ENCODE measurements at regions not wholly inside any gene's neighbourhood (a gene's known extent, or its start where the extent isn't known, plus 50 kb on each side); places are given as distances from the start of the nearest gene placed in this dataset.

- no peak for ATAC-seq
- H3K4me1 ChIP-seq (ENCODE audit: control insufficient read depth, insufficient read depth, low read length), result no peaks in the 10 kb centered on the region
- no peak for FAIRE-seq
- POLR2A ChIA-PET, result no interaction called here
- no peaks in the 10 kb centered on the region for H3K9me3 ChIP-seq (replicated peaks; ENCODE audit: control insufficient read depth, insufficient read depth, low read length)
- CTCF ChIA-PET, result no interaction called here
- H3K36me3 ChIP-seq (ENCODE audit: control insufficient read depth in 2 of 2, insufficient read depth in 2 of 2, low read length in 1 of 2), result no peaks in the 10 kb centered on the region
- H3K9ac ChIP-seq (ENCODE audit: control insufficient read depth, insufficient read depth, low read length), result no peak overlapping the region
- in situ Hi-C loops (cut with MboI) (no loop called here), intact Hi-C loops (cut with micrococcal nuclease; ENCODE audit: unreplicated experiment) (loop anchor here (5.0 kb wide), 1 partner anchor 138 kb away; no protein-coding TSS in a partner anchor)
- RAD21 ChIA-PET (ENCODE audit: unreplicated experiment), result interaction anchor here (1.8 kb wide), 1 partner anchor 267 kb away, joined by 13 read pairs; no protein-coding TSS in a partner anchor
- TF ChIP-seq SREBF1 (IDR thresholded peaks at IDR 0.05; ENCODE audit: low read length) (no peak), PML (IDR thresholded peaks at IDR 0.05; ENCODE audit: low read length) (no peak), SREBF2 (IDR thresholded peaks at IDR 0.05; ENCODE audit: low read length) (no peak), KDM1A (IDR thresholded peaks at IDR 0.05; ENCODE audit: borderline replicate concordance) (no peak), PKNOX1 (IDR thresholded peaks at IDR 0.05) (no peak), TAF1 (IDR thresholded peaks at IDR 0.05; ENCODE audit: borderline replicate concordance, low read depth, low read length) (no peak), POLR2A (IDR thresholded peaks at IDR 0.05; ENCODE audit: low read depth, low read length) (no peak), LARP7 (IDR thresholded peaks at IDR 0.05) (no peak), E2F8 (IDR thresholded peaks at IDR 0.05; ENCODE audit: low read depth, partially characterized antibody) (no peak), MTA3 (IDR thresholded peaks at IDR 0.05; ENCODE audit: borderline replicate concordance, low read length) (no peak), PAX8 (IDR thresholded peaks at IDR 0.05) (no peak), EED (IDR thresholded peaks at IDR 0.05; ENCODE audit: low read depth) (no peak)
- no TSS peak for BruUV-seq (replicated peaks)
- H2AFZ ChIP-seq (ENCODE audit: control insufficient read depth, low read depth, low read length), result no peak overlapping the region
- no peak overlapping the region for H3K4me2 ChIP-seq (ENCODE audit: control insufficient read depth, insufficient read depth)
- H3K4me3 ChIP-seq, result no peak overlapping the region
- no peak overlapping the region for H3K27ac ChIP-seq (ENCODE audit: control insufficient read depth, insufficient read depth)
- SMC1A ChIA-PET (ENCODE audit: uncharacterized antibody, unreplicated experiment), result interaction anchor here (1.8 kb wide), 1 partner anchor 267 kb away, joined by 14 read pairs; no protein-coding TSS in a partner anchor
- no peaks in the 10 kb centered on the region for H4K20me1 ChIP-seq (ENCODE audit: control insufficient read depth, insufficient read depth)
- H3K27me3 ChIP-seq (replicated peaks in 1 of 2; ENCODE audit: control insufficient read depth in 2 of 2, insufficient read depth in 2 of 2, low read length in 1 of 2), result no peaks in the 10 kb centered on the region
- no peak for DNase-seq (ENCODE audit: low read depth, low spot score)
- no peaks in the 10 kb centered on the region for H3K79me2 ChIP-seq (ENCODE audit: control insufficient read depth, insufficient read depth, low read length)
These were observed 455.0 kb downstream of the STIM2 start for GRCh38 chr4:27315625-27316024.

All from GM12878 (cell line).